ENCODE measurements at regions not wholly inside any gene's neighbourhood (a gene's known extent, or its start where the extent isn't known, plus 50 kb on each side); places are given as distances from the start of the nearest gene placed in this dataset.
"Not testable (repeated sequence)": the region's sequence is repeated elsewhere in the genome, so short reads cannot be mapped to it uniquely, and the experiment has no call there.

DNA sequence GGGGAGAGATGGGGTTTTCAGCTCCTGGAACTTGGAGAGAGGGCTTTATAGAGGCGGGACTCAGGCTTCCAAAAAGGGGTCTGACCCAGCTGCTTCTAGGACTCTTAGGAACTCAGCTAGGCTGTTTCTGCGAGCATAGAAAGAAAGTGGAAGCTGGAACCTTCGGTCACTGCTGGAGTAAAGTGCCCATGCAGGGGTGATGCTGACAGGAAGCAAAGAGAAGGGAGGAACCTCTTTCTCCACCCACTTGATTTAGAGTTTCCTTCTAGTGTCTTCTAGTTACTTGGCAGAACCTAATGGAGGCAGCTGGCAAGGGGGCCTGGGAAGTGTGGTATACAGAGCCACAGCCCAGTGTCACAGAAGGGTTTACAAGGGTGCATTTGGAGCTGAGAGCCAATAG lies 283.6 kb downstream of the QKI start:
- Mint-ChIP-seq H3K4me1 (ENCODE audit: unreplicated experiment) (no peaks in the 10 kb centered on the region), H3K27me3 (ENCODE audit: unreplicated experiment) (peaks cover 3% of the 10 kb centered on the region), H3K9me3 (ENCODE audit: unreplicated experiment) (no peaks in the 10 kb centered on the region), H3K36me3 (ENCODE audit: unreplicated experiment) (no peaks in the 10 kb centered on the region), H3K4me3 (ENCODE audit: unreplicated experiment) (no peak overlapping the region), H3K27ac (ENCODE audit: unreplicated experiment) (no peak overlapping the region)
- no peak for DNase-seq (ENCODE audit: extremely low spot score, unreplicated experiment)
- no peak for TF ChIP-seq CTCF (IDR thresholded peaks at IDR 0.05)

DNA sequence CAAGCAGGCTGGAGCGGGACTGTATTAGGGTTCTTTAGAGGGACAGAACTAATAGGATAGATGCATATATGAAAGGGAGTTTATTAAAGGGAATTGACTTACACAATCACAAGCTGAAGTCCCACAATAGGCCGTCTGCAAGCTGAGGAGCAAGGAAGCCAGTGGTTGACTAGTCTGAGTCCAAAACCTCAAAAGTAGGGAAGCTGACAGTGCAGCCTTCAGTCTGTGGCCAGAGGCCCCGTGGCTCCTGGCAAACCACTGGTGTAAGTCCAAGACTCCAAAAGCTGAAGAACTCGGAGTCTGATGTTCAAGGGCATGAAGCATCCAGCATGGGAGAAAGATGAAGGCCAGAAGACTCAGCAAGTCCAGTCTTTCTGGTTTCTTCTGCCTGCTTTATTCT lies 281.8 kb downstream of the QKI start:
- not testable (repeated sequence) for H3K27ac Mint-ChIP-seq (ENCODE audit: unreplicated experiment); H3K4me1 Mint-ChIP-seq (ENCODE audit: unreplicated experiment); H3K27me3 Mint-ChIP-seq (ENCODE audit: unreplicated experiment); H3K36me3 Mint-ChIP-seq (ENCODE audit: unreplicated experiment); H3K9me3 Mint-ChIP-seq (ENCODE audit: unreplicated experiment); DNase-seq (ENCODE audit: extremely low spot score, unreplicated experiment); H3K4me3 Mint-ChIP-seq (ENCODE audit: unreplicated experiment)

- Mint-ChIP-seq H3K36me3 (ENCODE audit: unreplicated experiment) (no peaks in the 10 kb centered on the region), H3K9me3 (ENCODE audit: unreplicated experiment) (no peaks in the 10 kb centered on the region), H3K27me3 (ENCODE audit: unreplicated experiment) (no peaks in the 10 kb centered on the region), H3K4me3 (ENCODE audit: unreplicated experiment) (no peak overlapping the region), H3K4me1 (ENCODE audit: unreplicated experiment) (no peaks in the 10 kb centered on the region), H3K27ac (ENCODE audit: unreplicated experiment) (no peak overlapping the region)
- no peak for DNase-seq (ENCODE audit: extremely low spot score, unreplicated experiment)
- no peak for TF ChIP-seq CTCF (IDR thresholded peaks at IDR 0.05)
These were observed 280.9 kb downstream of the QKI start for GRCh38 chr6:163695414-163695864.

GRCh38 chr6:163694988-163695398 lies 280.5 kb downstream of the QKI start:
- Mint-ChIP-seq H3K9me3 (ENCODE audit: unreplicated experiment) (no peaks in the 10 kb centered on the region), H3K4me3 (ENCODE audit: unreplicated experiment) (no peak overlapping the region), H3K27me3 (ENCODE audit: unreplicated experiment) (no peaks in the 10 kb centered on the region), H3K36me3 (ENCODE audit: unreplicated experiment) (no peaks in the 10 kb centered on the region), H3K27ac (ENCODE audit: unreplicated experiment) (no peak overlapping the region), H3K4me1 (ENCODE audit: unreplicated experiment) (no peaks in the 10 kb centered on the region)
- no peak for TF ChIP-seq CTCF (IDR thresholded peaks at IDR 0.05)
- DNase-seq (ENCODE audit: extremely low spot score, unreplicated experiment), result no peak

GRCh38 chr6:163694072-163694471 lies 279.6 kb downstream of the QKI start:
- no peak for DNase-seq (ENCODE audit: extremely low spot score, unreplicated experiment)
- TF ChIP-seq CTCF (IDR thresholded peaks at IDR 0.05), result no peak
- Mint-ChIP-seq H3K27ac (ENCODE audit: unreplicated experiment) (no peak overlapping the region), H3K9me3 (ENCODE audit: unreplicated experiment) (no peaks in the 10 kb centered on the region), H3K4me3 (ENCODE audit: unreplicated experiment) (no peak overlapping the region), H3K27me3 (ENCODE audit: unreplicated experiment) (peaks cover 3% of the 10 kb centered on the region), H3K36me3 (ENCODE audit: unreplicated experiment) (no peaks in the 10 kb centered on the region), H3K4me1 (ENCODE audit: unreplicated experiment) (no peaks in the 10 kb centered on the region)

DNA sequence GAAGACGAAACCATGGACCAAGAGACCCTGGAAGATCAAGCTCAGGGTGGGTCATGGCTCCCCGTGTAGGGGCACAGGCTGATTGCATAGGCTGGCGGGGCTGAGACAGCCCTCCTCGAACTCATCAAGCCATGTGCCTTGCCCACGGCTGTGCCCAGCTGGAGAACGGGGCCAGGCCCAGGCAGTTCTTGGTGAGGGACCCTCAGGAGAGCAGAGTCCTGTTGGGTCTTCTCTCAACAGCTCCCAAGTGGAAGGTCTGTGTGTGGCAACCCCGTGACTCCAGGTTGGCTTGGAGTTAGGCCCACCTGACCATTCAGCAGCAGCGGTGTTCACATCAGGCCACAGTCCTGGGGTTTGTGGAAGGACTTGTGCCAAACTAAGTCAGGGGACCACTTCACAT lies 276.5 kb downstream of the QKI start:
- Mint-ChIP-seq H3K36me3 (ENCODE audit: unreplicated experiment) (no peaks in the 10 kb centered on the region), H3K4me3 (ENCODE audit: unreplicated experiment) (no peak overlapping the region), H3K27me3 (ENCODE audit: unreplicated experiment) (peaks cover 12% of the 10 kb centered on the region), H3K4me1 (ENCODE audit: unreplicated experiment) (no peaks in the 10 kb centered on the region), H3K27ac (ENCODE audit: unreplicated experiment) (no peak overlapping the region), H3K9me3 (ENCODE audit: unreplicated experiment) (no peaks in the 10 kb centered on the region)
- DNase-seq (ENCODE audit: extremely low spot score, unreplicated experiment), result no peak
- no peak for TF ChIP-seq CTCF (IDR thresholded peaks at IDR 0.05)
